Vagina (tissue), 2 donors: ENCODE measurements at regions not wholly inside any gene's neighbourhood (a gene's known extent, or its start where the extent isn't known, plus 50 kb on each side); places are given as distances from the start of the nearest gene placed in this dataset.

Source experiments
- CTCF ChIP-seq, 3 experiments: fragments of 450-650 bp in 2 of 3; fragments of 200-600 bp in 1 of 3; sonication (generic) in 1 of 3; IDR thresholded peaks; one replicate each; pipeline ENCODE4 v1.5.1; 2017 to 2019; ENCODE audit warnings: antibody characterized with exemption in 3 of 3, mild to moderate bottlenecking in 2 of 3, moderate library complexity in 2 of 3
- POLR2A ChIP-seq, 2 donors: fragments of 450-650 bp; IDR thresholded peaks; one replicate each; pipeline ENCODE4 v1.6.1; 2017; ENCODE audit warnings: antibody characterized with exemption in 2 of 2, mild to moderate bottlenecking in 2 of 2, moderate library complexity in 2 of 2

GRCh38 chr14:34072401-34072800, 121.5 kb upstream of the EGLN3 start:
- TF ChIP-seq POLR2A (IDR thresholded peaks at IDR 0.05) (no peak), CTCF (IDR thresholded peaks at IDR 0.05) (no peak)
